ENCODE measurements at regions not wholly inside any gene's neighbourhood (a gene's known extent, or its start where the extent isn't known, plus 50 kb on each side); places are given as distances from the start of the nearest gene placed in this dataset.

- no peak for TF ChIP-seq CTCF (IDR thresholded peaks at IDR 0.05)
- no peak for TF ChIP-seq POLR2A (IDR thresholded peaks at IDR 0.05)
Observed at GRCh38 chr9:120292606-120293005, 287.4 kb downstream of the CDK5RAP2 start.

All from lower leg skin (tissue), 3 donors.